GM18511 (cell line): ENCODE measurements at regions not wholly inside any gene's neighbourhood (a gene's known extent, or its start where the extent isn't known, plus 50 kb on each side); places are given as distances from the start of the nearest gene placed in this dataset.

Experiments used
- ATAC-seq: cut with Tn5 transposase; IDR thresholded peaks from one replicate; pipeline ENCODE4 v1.9.1; 2021; ENCODE audit warnings: mild to moderate bottlenecking, moderate library complexity; ENCODE audit not compliant: unreplicated experiment

- peak; percentile 54 for ATAC-seq
Measured at GRCh38 chr11:76721755-76722677, 51.5 kb upstream of the LRRC32 start.

GRCh38 chr11:76723142-76723541 is 52.6 kb upstream of the LRRC32 start:
- no peak for ATAC-seq

GRCh38 chr11:76723548-76723947 is 53.0 kb upstream of the LRRC32 start:
- no peak for ATAC-seq

GRCh38 chr11:76724171-76724768 is 53.7 kb upstream of the LRRC32 start:
- ATAC-seq, result no peak

- ATAC-seq, result no peak
Measured at GRCh38 chr11:76728227-76728626, 54.9 kb upstream of the TSKU start.

GRCh38 chr11:76728778-76729177 is 54.4 kb upstream of the TSKU start:
- no peak for ATAC-seq

- no peak for ATAC-seq
Measured at GRCh38 chr11:76729214-76729613, 53.9 kb upstream of the TSKU start.

- no peak for ATAC-seq
Measured at GRCh38 chr11:76730887-76731565, 52.1 kb upstream of the TSKU start.

GRCh38 chr11:76732643-76733042 is 50.5 kb upstream of the TSKU start:
- no peak for ATAC-seq
